Transverse colon (tissue), 4 donors: ENCODE measurements at regions not wholly inside any gene's neighbourhood (a gene's known extent, or its start where the extent isn't known, plus 50 kb on each side); places are given as distances from the start of the nearest gene placed in this dataset.

Experiments
- DNase-seq: peaks from one replicate; pipeline ENCODE4 v3.0.0-alpha.2; 2019
- H3K27ac ChIP-seq, 4 donors: fragments of 200-600 bp; sonication (generic); 2 replicates each; pipeline ENCODE4 v1.5.1; 2016 to 2018; ENCODE audit warnings: inconsistent platforms in 4 of 4
- H3K27me3 ChIP-seq: fragments of 200-600 bp; sonication (generic); 2 replicates; pipeline ENCODE4 v1.5.1; 2017; ENCODE audit warnings: inconsistent platforms
- H3K36me3 ChIP-seq, 4 donors: fragments of 200-600 bp; sonication (generic); 2 replicates each; pipeline ENCODE4 v1.5.1; 2017 to 2019; ENCODE audit warnings: inconsistent platforms in 4 of 4
- H3K4me1 ChIP-seq, 4 donors: fragments of 200-600 bp; sonication (generic); 2 replicates each; pipeline ENCODE4 v1.5.1; 2017 to 2020; ENCODE audit warnings: inconsistent platforms in 4 of 4
- H3K4me3 ChIP-seq, 4 donors: fragments of 200-600 bp; sonication (generic); 1 replicate in 1 of 4; 2 replicates in 3 of 4; pipeline versions ENCODE4 v1.5.1 to v1.6.1; 2017 to 2019; ENCODE audit warnings: inconsistent platforms in 4 of 4
- H3K9me3 ChIP-seq, 2 donors: fragments of 200-600 bp; sonication (generic); 2 replicates each; pipeline ENCODE4 v1.5.1; 2017 to 2019; ENCODE audit warnings: inconsistent platforms in 2 of 2
- EP300 ChIP-seq: sonication (generic); formaldehyde crosslinking; IDR thresholded peaks from one replicate; pipeline ENCODE4 v1.6.1; 2017; ENCODE audit warnings: antibody characterized with exemption, low read depth
- POLR2A ChIP-seq: fragments of 450-650 bp; IDR thresholded peaks from one replicate; pipeline ENCODE4 v1.6.1; 2016; ENCODE audit warnings: antibody characterized with exemption, mild to moderate bottlenecking, moderate library complexity
- POLR2AphosphoS5 ChIP-seq, 3 donors: sonication (generic); formaldehyde crosslinking; IDR thresholded peaks; one replicate each; pipeline ENCODE4 v1.6.1; 2016; ENCODE audit warnings: antibody characterized with exemption in 3 of 3
- WGBS, 2 donors: methylation state at CpG; one replicate each; pipeline ENCODE4 v1.1.5; 2018; ENCODE audit warnings: low coverage in 1 of 2; 5-methylcytosine and 5-hydroxymethylcytosine counted together
- in situ Hi-C, 4 donors: fragments of 200-750 bp; cut with MboI; loops; one replicate each; pipeline versions ENCODE4 v1.15.0 to v1.15.1; 2017; ENCODE audit warnings: low sequenced_read_pairs in 3 of 4, low pct_ligation_motif_present in 1 of 4, low pct_unique_long_range_greater_than_20kb in 1 of 4
- intact Hi-C: fragments of 100-400 bp; cut with DNase I; formaldehyde crosslinking; loops from one replicate; pipeline ENCODE4 v1.15.1; 2023; ENCODE audit warnings: low total_unique reads
- TF ChIP-seq, protein P1 (sequence below), 5 experiments: fragments of 200-600 bp in 3 of 5; fragments of 450-650 bp in 2 of 5; sonication (generic) in 3 of 5; IDR thresholded peaks; 1 replicate in 2 of 5; 2 replicates in 3 of 5; pipeline ENCODE4 v1.5.1; 2016 to 2017; ENCODE audit warnings: antibody characterized with exemption in 5 of 5, inconsistent platforms in 3 of 5, mild to moderate bottlenecking in 2 of 5, moderate library complexity in 1 of 5

DNA sequence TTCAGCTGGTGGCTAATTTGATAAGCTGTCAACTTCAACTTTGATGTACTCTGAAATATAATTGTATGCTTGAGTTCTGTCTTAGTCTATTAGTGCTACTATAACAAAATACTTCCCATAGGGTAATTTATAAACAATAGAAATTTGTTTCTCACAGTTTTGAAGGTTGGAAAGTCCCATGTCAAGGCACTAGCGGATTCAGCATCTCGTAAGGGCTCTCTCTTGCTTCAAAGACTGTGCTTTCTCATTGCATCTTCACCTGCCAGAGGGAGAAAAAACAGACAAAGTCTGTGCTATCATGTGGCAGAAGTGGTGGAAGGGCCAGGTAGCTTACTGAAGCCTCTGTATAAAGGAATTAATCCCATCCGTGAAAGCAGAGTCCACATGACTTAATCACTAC, 409.2 kb downstream of the CDH7 start:
- Histone ChIP-seq H3K4me3 (no peak overlapping the region), H3K4me1 (no peaks in the 10 kb centered on the region), H3K9me3 (no peaks in the 10 kb centered on the region), H3K36me3 (no peaks in the 10 kb centered on the region), H3K27ac (no peak overlapping the region), H3K27me3 (no peaks in the 10 kb centered on the region)
- WGBS, 2 donors = 82 to 83% methylated on average over 3 of the region's 3 CpGs
- TF ChIP-seq POLR2AphosphoS5 (IDR thresholded peaks at IDR 0.05) (no peak), EP300 (no peak), POLR2A (no peak)
- TF ChIP-seq, protein P1, sequence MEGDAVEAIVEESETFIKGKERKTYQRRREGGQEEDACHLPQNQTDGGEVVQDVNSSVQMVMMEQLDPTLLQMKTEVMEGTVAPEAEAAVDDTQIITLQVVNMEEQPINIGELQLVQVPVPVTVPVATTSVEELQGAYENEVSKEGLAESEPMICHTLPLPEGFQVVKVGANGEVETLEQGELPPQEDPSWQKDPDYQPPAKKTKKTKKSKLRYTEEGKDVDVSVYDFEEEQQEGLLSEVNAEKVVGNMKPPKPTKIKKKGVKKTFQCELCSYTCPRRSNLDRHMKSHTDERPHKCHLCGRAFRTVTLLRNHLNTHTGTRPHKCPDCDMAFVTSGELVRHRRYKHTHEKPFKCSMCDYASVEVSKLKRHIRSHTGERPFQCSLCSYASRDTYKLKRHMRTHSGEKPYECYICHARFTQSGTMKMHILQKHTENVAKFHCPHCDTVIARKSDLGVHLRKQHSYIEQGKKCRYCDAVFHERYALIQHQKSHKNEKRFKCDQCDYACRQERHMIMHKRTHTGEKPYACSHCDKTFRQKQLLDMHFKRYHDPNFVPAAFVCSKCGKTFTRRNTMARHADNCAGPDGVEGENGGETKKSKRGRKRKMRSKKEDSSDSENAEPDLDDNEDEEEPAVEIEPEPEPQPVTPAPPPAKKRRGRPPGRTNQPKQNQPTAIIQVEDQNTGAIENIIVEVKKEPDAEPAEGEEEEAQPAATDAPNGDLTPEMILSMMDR (IDR thresholded peaks at IDR 0.05) = no peak
- intact Hi-C loops (no loop called here), in situ Hi-C loops (no loop called here)
- DNase-seq = no peak

- DNase-seq = no peak
- 75 to 77% methylated on average over 1 of the region's 1 CpG for WGBS, 2 donors
- TF ChIP-seq EP300 = no peak
- TF ChIP-seq, protein P1 (IDR thresholded peaks at IDR 0.05) = no peak
- no peak for TF ChIP-seq POLR2A
- no peak for TF ChIP-seq POLR2AphosphoS5 (IDR thresholded peaks at IDR 0.05)
- no peaks in the 10 kb centered on the region for H3K36me3 ChIP-seq
- H3K4me3 ChIP-seq = no peak overlapping the region
- no peaks in the 10 kb centered on the region for H3K27me3 ChIP-seq
- in situ Hi-C loops (no loop called here), intact Hi-C loops (no loop called here)
- no peaks in the 10 kb centered on the region for H3K4me1 ChIP-seq
- no peaks in the 10 kb centered on the region for H3K9me3 ChIP-seq
- no peak overlapping the region for H3K27ac ChIP-seq
Observed at GRCh38 chr18:66159451-66159850, 408.6 kb downstream of the CDH7 start.

DNA sequence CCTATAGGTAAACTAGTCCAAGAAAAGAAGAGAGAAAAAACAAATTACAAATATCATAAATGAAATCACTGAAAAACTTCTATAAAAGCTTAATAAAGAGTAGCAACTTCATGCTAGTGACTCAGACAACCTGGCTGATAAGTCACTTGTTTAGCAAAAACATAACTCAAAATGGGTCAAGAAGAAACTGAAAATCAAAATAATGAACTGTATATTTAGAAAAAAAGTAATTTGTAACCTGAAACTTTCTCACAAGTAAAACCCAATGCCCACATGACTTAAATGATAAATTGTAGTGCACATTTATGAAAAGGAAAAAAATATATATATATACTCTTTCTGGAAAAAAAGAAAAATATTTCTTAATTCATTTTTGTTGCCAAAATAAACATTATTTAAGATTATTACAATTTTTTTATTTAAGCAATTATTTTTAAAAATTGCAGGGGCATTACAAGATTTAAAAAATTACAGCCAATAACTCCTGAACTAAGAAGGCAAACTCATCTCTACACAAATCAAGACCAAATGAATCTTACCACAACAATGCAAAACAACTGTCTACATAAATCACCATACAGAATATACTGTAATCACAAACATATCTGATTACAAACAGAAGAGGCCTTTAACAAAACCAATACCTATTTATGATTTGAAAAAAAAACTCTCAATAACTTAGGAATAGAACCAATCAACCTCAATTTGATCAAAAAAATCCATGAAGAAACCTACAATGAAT, 406.3 kb downstream of the CDH7 start:
- Histone ChIP-seq H3K9me3 (no peaks in the 10 kb centered on the region), H3K4me1 (no peaks in the 10 kb centered on the region), H3K4me3 (no peak overlapping the region), H3K27ac (no peak overlapping the region), H3K27me3 (no peaks in the 10 kb centered on the region), H3K36me3 (no peaks in the 10 kb centered on the region)
- TF ChIP-seq POLR2AphosphoS5 (IDR thresholded peaks at IDR 0.05) (no peak), POLR2A (no peak)
- TF ChIP-seq, protein P1 (IDR thresholded peaks at IDR 0.05) = no peak
- no peak for DNase-seq
- in situ Hi-C loops = no loop called here
- intact Hi-C loops = no loop called here

- TF ChIP-seq POLR2AphosphoS5 (IDR thresholded peaks at IDR 0.05) = no peak
- no peak for TF ChIP-seq POLR2A
- DNase-seq = no peak
- no peak overlapping the region for H3K4me3 ChIP-seq
- no peaks in the 10 kb centered on the region for H3K27me3 ChIP-seq
- 49 to 63% methylated on average over 1 of the region's 1 CpG for WGBS, 2 donors
- intact Hi-C loops = no loop called here
- H3K36me3 ChIP-seq = no peaks in the 10 kb centered on the region
- in situ Hi-C loops = no loop called here
- H3K27ac ChIP-seq = no peak overlapping the region
- H3K4me1 ChIP-seq = no peaks in the 10 kb centered on the region
- H3K9me3 ChIP-seq = no peaks in the 10 kb centered on the region
Observed at GRCh38 chr18:66150650-66151049, 399.8 kb downstream of the CDH7 start.

DNA sequence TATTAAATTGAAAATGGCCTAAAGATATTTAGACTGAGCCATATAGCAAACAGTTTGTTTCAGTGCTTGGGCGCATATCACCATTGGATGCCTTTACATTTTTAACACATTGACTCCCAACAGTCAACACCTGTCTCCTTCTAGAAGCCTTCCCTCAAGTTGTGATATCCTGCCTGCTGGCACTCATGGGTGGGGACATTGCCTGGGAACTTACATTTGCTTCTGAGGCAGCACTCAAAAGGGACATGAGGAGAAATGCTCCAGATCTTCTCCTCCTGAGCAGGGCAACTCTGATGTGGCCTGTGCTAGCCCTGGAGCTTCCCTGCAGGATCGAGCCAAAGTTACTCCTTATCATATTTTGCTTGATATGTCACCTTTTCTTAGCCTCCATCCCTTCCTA, 392.2 kb downstream of the CDH7 start:
- H3K4me1 ChIP-seq = no peaks in the 10 kb centered on the region
- no peaks in the 10 kb centered on the region for H3K36me3 ChIP-seq
- intact Hi-C loops (no loop called here), in situ Hi-C loops (no loop called here)
- DNase-seq = no peak
- WGBS, 2 donors = 56 to 60% methylated on average over 2 of the region's 2 CpGs
- H3K9me3 ChIP-seq = no peaks in the 10 kb centered on the region
- no peak overlapping the region for H3K27ac ChIP-seq
- no peak overlapping the region for H3K4me3 ChIP-seq
- H3K27me3 ChIP-seq = no peaks in the 10 kb centered on the region
- TF ChIP-seq POLR2AphosphoS5 (IDR thresholded peaks at IDR 0.05) (no peak), EP300 (no peak), POLR2A (no peak)
- TF ChIP-seq, protein P1 (IDR thresholded peaks at IDR 0.05) = no peak
